Upper lobe of right lung (tissue), 1 donor: ENCODE measurements at regions not wholly inside any gene's neighbourhood (a gene's known extent, or its start where the extent isn't known, plus 50 kb on each side); places are given as distances from the start of the nearest gene placed in this dataset.

Source experiments
- ATAC-seq: fragments of 200-7000 bp; cut with Tn5 transposase; one replicate; pipeline ENCODE4 v1.9.1; 2020; ENCODE audit warnings: mild to moderate bottlenecking, moderate library complexity
- DNase-seq: peaks from one replicate; pipeline ENCODE4 v3.0.0-alpha.2; 2020
- H3K27ac ChIP-seq: fragments of 200-600 bp; one replicate; pipeline ENCODE4 v1.8.0; 2022
- H3K27me3 ChIP-seq: fragments of 200-600 bp; one replicate; pipeline ENCODE4 v1.8.0; 2022; ENCODE audit warnings: mild to moderate bottlenecking
- H3K36me3 ChIP-seq: fragments of 200-600 bp; one replicate; pipeline ENCODE4 v1.8.0; 2022
- H3K4me1 ChIP-seq: fragments of 200-600 bp; one replicate; pipeline ENCODE4 v1.8.0; 2022
- H3K4me3 ChIP-seq: fragments of 200-600 bp; one replicate; pipeline ENCODE4 v1.8.0; 2022; ENCODE audit warnings: mild to moderate bottlenecking
- H3K9me3 ChIP-seq: fragments of 200-600 bp; one replicate; pipeline ENCODE4 v1.8.0; 2022
- CTCF ChIP-seq: fragments of 200-600 bp; IDR thresholded peaks from one replicate; pipeline ENCODE4 v1.8.0; 2022; ENCODE audit warnings: antibody characterized with exemption
- intact Hi-C: fragments of 100-400 bp; cut with DNase I; formaldehyde crosslinking; loops from one replicate; pipeline ENCODE4 v1.11.0; 2022
- donor health status: DM: no; HTN: yes; CAD: no; lungs with severe emphysema.

- H3K27ac ChIP-seq, result no peak overlapping the region
Measured at GRCh38 chr6:102381203-102381602, 987.7 kb downstream of the GRIK2 start.

GRCh38 chr6:102356170-102356569 lies 962.7 kb downstream of the GRIK2 start:
- no peak for ATAC-seq
- no peak for DNase-seq
- H3K27me3 ChIP-seq, result no peaks in the 10 kb centered on the region
- H3K36me3 ChIP-seq, result no peaks in the 10 kb centered on the region
- H3K9me3 ChIP-seq, result no peaks in the 10 kb centered on the region
- intact Hi-C loops, result no loop called here
- no peaks in the 10 kb centered on the region for H3K4me1 ChIP-seq
- H3K4me3 ChIP-seq, result no peak overlapping the region
- H3K27ac ChIP-seq, result no peak overlapping the region
- no peak for TF ChIP-seq CTCF

More at GRCh38 chr6:102381203-102381602, 987.7 kb downstream of the GRIK2 start:
- no peaks in the 10 kb centered on the region for H3K9me3 ChIP-seq
- DNase-seq, result no peak
- H3K4me1 ChIP-seq, result no peaks in the 10 kb centered on the region
- intact Hi-C loops, result no loop called here
- no peaks in the 10 kb centered on the region for H3K27me3 ChIP-seq
- no peaks in the 10 kb centered on the region for H3K36me3 ChIP-seq
- ATAC-seq, result no peak
- no peak overlapping the region for H3K4me3 ChIP-seq
- no peak for TF ChIP-seq CTCF

- no peak for ATAC-seq
- Histone ChIP-seq H3K36me3 (no peaks in the 10 kb centered on the region), H3K4me1 (no peaks in the 10 kb centered on the region), H3K9me3 (no peaks in the 10 kb centered on the region), H3K27ac (no peak overlapping the region), H3K4me3 (no peak overlapping the region), H3K27me3 (no peaks in the 10 kb centered on the region)
- intact Hi-C loops, result no loop called here
- no peak for DNase-seq
- no peak for TF ChIP-seq CTCF
Measured at GRCh38 chr6:102355578-102355977, 962.1 kb downstream of the GRIK2 start.

- no peaks in the 10 kb centered on the region for H3K9me3 ChIP-seq
- no peak for ATAC-seq
- no peaks in the 10 kb centered on the region for H3K27me3 ChIP-seq
- H3K4me1 ChIP-seq, result no peaks in the 10 kb centered on the region
- no peak for DNase-seq
- intact Hi-C loops, result no loop called here
- no peak overlapping the region for H3K4me3 ChIP-seq
- H3K36me3 ChIP-seq, result no peaks in the 10 kb centered on the region
- no peak overlapping the region for H3K27ac ChIP-seq
- TF ChIP-seq CTCF, result no peak
Measured at GRCh38 chr6:102352552-102352951, 959.0 kb downstream of the GRIK2 start.

GRCh38 chr6:102344769-102345168 lies 951.3 kb downstream of the GRIK2 start:
- H3K4me1 ChIP-seq, result no peaks in the 10 kb centered on the region
- ATAC-seq, result no peak
- no peak overlapping the region for H3K4me3 ChIP-seq
- no peak overlapping the region for H3K27ac ChIP-seq
- no peak for TF ChIP-seq CTCF
- intact Hi-C loops, result no loop called here
- DNase-seq, result no peak
- no peaks in the 10 kb centered on the region for H3K27me3 ChIP-seq
- H3K9me3 ChIP-seq, result no peaks in the 10 kb centered on the region
- no peaks in the 10 kb centered on the region for H3K36me3 ChIP-seq

- Histone ChIP-seq H3K9me3 (no peaks in the 10 kb centered on the region), H3K27me3 (no peaks in the 10 kb centered on the region), H3K4me3 (no peak overlapping the region), H3K4me1 (no peaks in the 10 kb centered on the region), H3K27ac (no peak overlapping the region), H3K36me3 (no peaks in the 10 kb centered on the region)
- intact Hi-C loops, result no loop called here
- ATAC-seq, result no peak
- TF ChIP-seq CTCF, result no peak
- DNase-seq, result no peak
Measured at GRCh38 chr6:102340311-102340710, 946.8 kb downstream of the GRIK2 start.
